ENCODE measurements at regions not wholly inside any gene's neighbourhood (a gene's known extent, or its start where the extent isn't known, plus 50 kb on each side); places are given as distances from the start of the nearest gene placed in this dataset.

GRCh38 chr3:75951941-75952340 lies 166.6 kb upstream of the ZNF717 start:
- no peak for TF ChIP-seq REST (IDR thresholded peaks at IDR 0.05; ENCODE audit: insufficient read depth in 1 of 2, low read depth in 2 of 2, low read length in 2 of 2)
- no peak for TF ChIP-seq POLR2AphosphoS5 (IDR thresholded peaks at IDR 0.05; ENCODE audit: low read depth, low read length)
- no peak for TF ChIP-seq TAF1 (IDR thresholded peaks at IDR 0.05; ENCODE audit: borderline replicate concordance, insufficient read depth, low read length)
- no peak for TF ChIP-seq SIN3A (IDR thresholded peaks at IDR 0.05; ENCODE audit: borderline replicate concordance, insufficient read depth, low read length)
- no peak for TF ChIP-seq FOXP2 (optimal IDR thresholded peaks at IDR 0.05; ENCODE audit: borderline replicate concordance, extremely low read depth, extremely low read length, insufficient read depth)
